IPS-NIHi7 (cell line): ENCODE measurements at regions not wholly inside any gene's neighbourhood (a gene's known extent, or its start where the extent isn't known, plus 50 kb on each side); places are given as distances from the start of the nearest gene placed in this dataset.

Experiments
- DNase-seq: peaks from one replicate; pipeline ENCODE4 v3.0.0; 2012; ENCODE audit warnings: mixed read lengths; ENCODE audit errors: extremely low spot score

GRCh38 chr4:35163168-35163567 is 1081.1 kb downstream of the ARAP2 start:
- DNase-seq = no peak

GRCh38 chr4:35164063-35164462 is 1080.3 kb downstream of the ARAP2 start:
- DNase-seq = no peak

- DNase-seq = no peak
These were observed 1077.8 kb downstream of the ARAP2 start for GRCh38 chr4:35166466-35166865.

DNA sequence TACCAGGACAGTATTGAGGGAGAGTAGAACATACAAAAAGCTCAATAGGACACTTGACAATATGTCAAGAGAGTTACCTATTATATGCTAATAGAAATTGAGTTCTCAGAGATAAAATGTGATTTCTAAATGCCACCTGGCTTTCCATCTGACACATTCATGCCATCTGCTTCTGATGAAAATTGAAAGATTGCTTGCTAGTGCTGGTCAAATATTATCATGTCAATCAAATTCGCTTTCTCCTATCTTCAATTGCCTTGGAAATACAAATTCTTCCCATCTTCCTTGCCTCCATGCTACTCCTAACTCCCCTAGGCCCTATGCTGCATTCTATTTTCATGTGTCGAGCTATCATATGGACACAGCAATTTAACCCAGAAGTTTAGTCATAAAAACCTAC is 1076.9 kb downstream of the ARAP2 start:
- no peak for DNase-seq

GRCh38 chr4:35175487-35175886 is 1068.8 kb downstream of the ARAP2 start:
- DNase-seq = no peak

- no peak for DNase-seq
These were observed 1068.4 kb downstream of the ARAP2 start for GRCh38 chr4:35175894-35176293.

DNA sequence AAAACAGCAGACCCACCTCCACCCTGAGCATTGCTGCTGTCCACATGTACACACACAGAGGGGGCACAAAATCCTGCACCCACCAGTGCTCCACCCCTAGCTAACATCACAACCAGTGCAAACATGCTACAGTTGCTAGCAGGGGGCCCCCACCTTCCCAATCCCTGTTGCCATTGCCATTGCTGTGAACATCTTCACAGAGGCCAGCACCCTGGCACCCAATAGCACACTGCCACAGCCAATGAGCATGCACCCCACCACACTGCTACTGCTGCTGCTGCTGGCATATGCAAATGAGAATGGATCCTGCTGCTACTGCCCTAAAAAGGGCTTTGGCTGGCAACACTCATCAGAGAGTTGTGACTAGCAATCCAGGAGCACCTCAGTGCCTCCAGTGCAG is 1061.9 kb downstream of the ARAP2 start:
- DNase-seq = no peak

GRCh38 chr4:35189988-35190613 is 1054.2 kb downstream of the ARAP2 start:
- no peak for DNase-seq

- DNase-seq = no peak
These were observed 1042.9 kb downstream of the ARAP2 start for GRCh38 chr4:35201403-35201802.

DNA sequence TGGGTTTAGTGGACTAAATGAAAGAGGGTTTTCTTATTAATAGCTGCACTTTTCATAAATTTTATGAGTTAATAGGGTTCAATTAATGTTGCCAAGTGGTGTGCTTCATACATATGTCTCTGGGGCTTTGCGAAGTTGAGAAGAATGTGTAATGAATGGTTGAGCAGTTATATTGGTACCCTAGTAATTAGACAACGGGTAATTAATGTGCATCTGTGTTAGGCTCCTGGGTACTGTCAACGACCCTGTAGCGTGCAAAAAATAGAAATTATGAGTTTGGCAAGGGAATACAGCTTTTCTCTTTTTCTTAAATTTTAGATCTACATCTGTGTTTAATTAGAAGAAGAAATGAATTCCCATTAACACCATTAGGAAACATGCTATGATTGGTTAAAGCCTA is 1027.7 kb downstream of the ARAP2 start:
- no peak for DNase-seq

DNA sequence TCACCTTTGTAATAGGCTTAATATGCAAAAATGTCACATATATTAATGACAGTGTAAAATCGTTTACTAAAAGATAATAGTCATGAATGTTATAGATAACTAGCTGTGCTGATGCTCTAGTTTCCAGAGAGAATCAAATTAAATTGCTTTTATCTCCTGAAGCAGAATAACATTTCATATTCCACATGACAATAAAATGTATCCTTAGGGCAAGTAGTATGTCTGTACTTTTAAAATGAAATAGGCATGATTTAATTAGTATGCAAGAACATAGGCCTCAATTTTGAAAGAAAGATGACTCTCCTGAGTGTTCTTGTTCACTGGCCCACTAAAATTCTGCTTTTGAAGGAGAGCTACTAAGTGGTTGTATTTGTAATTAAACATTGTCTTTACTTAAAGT is 1027.0 kb downstream of the ARAP2 start:
- no peak for DNase-seq

DNA sequence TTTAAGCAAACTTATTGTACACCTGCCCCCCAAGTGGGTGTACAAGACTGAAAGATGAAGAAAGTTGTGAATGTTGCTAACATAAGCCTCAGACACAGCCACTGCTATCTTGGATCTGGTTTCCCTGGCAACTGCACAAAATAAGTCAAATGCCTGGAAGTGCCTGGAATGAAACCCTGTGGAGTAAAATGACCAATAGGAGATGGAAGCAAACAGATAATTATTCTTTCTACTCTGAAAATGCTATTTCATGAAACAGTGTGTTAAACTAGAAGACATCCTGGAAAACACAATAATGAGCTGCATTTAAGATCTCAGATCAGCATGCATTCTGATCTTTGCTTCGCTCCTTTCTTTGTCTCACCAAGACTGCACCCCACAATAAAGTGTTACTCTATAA is 1016.0 kb downstream of the ARAP2 start:
- DNase-seq = no peak

DNA sequence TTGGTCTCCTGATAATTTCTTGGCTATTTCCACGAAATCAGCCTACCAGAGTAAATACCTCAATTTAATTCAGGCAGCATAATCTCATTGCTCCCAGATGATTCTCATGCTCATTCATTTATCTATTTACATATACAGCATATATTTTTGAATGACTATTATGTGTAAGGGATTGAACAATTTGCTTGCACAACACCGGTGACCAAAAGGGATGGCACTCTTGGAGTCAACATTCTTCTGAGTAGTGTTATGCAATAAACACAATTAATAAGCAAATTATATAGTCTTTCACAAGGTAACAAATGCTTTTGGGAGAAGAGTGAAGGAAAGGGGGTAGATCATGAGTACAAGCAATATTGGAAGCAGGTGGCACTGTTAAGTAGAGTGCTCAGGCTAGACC is 1015.3 kb downstream of the ARAP2 start:
- DNase-seq = no peak

- no peak for DNase-seq
These were observed 1006.4 kb downstream of the ARAP2 start for GRCh38 chr4:35237924-35238323.

- no peak for DNase-seq
These were observed 1005.5 kb downstream of the ARAP2 start for GRCh38 chr4:35238793-35239192.

DNA sequence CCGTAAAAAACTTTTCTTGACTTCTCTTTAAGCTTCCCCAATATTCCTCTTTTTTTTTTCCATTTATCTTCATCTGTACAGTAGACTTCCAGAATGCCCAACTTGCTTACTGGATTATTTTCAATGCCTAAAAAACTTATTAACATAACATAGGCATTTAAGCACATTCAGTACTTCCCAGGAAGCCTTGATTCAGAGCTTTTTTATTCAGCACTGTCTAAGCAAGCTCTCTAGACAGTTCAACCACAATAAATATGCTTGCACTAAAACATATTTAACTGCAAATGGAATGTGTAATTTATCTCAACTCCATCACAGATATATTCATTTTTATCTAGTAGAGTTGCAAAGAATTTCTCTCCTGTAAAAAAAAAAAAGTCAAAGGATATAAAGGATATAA is 997.8 kb downstream of the ARAP2 start:
- no peak for DNase-seq

GRCh38 chr4:35247047-35247446 is 997.3 kb downstream of the ARAP2 start:
- DNase-seq = no peak

DNA sequence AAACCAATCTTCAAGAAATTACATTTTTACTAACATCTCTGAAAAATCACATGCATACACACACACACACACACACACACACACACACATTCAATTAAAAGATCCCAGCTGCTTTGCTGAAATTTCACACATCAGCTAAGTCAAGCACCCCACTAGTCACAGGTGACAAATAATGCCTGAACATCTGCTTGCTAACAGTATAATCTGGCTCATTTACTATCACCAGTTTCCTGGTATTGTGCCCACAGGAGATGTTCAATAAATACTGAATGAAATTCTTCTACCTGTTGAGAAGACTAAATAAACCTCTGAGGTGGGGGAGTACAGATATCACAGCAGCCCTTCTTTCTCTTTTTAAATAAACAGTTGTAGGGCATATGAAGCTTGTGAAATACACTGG is 994.0 kb downstream of the ARAP2 start:
- no peak for DNase-seq

- DNase-seq = no peak
These were observed 993.6 kb downstream of the ARAP2 start for GRCh38 chr4:35250761-35251160.

DNA sequence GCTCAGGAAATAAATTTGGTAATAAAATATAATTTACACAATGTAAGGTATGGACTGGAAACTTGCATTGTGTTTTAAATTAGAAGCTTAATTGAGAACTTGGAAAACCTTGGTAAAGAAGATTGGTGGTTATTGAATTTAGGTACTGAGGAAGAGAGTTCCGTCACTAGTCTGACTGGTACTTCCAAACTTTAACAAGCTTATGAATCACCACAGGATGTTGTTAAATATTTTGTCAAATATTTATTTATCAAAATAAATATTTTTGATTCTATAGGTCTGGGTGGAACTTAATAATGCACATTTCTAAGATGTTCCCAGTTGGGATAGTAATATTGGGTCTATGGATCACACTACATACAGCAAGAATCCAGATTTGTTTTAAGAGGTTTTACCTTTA is 992.2 kb downstream of the ARAP2 start:
- DNase-seq = no peak

DNA sequence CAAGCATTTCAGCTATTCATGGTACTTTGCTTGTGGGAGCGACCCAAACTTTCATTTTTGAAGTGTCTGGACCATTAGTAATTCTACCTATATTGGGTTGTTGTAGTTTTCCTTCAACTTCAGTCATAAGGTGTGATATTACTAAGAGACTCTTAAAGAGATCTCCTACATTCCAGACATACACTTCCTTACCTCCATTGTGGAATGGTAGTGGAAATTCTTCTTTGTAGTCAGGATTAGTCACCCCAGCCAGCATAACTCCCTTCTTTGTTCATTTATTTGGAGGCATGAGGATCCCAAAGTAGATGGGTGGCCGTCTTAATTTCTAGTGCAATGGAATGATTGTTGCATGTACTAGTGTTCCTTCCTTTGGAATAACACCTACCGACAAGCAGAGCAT is 991.4 kb downstream of the ARAP2 start:
- DNase-seq = no peak

DNA sequence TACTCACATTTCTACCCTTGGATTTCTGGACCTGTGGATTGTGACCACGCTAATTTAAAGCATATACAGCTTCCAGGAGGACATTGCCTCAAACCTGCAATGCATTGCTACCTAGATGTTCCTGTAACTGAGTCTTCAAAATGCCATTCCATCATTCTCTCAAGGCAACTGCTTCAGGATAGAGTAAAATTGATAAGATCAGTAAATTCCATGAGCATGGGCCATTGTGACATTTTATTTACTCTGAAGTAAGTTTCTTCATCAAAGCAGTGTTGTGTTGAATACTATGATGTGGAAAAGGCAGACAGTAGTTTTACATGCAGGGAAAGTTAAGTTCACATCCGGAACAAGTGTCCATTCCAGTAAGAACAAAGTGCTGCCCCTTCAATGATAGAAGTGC is 991.0 kb downstream of the ARAP2 start:
- no peak for DNase-seq

GRCh38 chr4:35286434-35286833 is 957.9 kb downstream of the ARAP2 start:
- DNase-seq = no peak

GRCh38 chr4:35300996-35301774 is 943.1 kb downstream of the ARAP2 start:
- no peak for DNase-seq
